ENCODE measurements at regions not wholly inside any gene's neighbourhood (a gene's known extent, or its start where the extent isn't known, plus 50 kb on each side); places are given as distances from the start of the nearest gene placed in this dataset.

DNA sequence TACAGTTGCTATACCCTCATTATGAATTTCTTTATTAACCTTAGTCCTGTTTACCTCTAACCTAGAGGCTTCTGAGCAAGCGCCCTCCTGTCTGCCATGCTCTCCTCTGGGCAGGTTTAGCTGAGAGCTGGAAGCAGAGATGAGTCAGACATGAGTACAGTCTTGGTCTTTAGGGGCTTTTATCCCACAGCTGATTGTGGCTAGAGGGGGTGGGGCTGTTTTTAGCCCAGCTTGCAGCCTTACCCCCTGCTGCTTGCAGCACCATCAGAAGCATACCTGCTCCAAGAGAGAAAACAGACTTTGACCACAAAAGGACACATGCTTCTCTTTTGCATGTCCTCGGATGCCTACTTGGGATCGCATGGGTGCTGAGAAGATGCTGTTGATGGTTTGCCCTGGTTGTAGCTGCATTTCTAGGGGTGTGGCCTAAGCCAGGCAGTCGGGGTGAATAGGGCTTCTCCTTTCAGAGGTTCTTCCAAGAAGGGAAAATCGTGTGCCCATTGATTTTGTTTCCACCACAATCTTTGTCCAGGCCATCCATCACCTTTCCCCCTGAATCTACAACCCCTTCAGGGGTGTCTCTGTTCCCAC lies 115.0 kb upstream of the LGALSL start:
- DNase-seq (ENCODE audit: low read depth), result no peak

DNA sequence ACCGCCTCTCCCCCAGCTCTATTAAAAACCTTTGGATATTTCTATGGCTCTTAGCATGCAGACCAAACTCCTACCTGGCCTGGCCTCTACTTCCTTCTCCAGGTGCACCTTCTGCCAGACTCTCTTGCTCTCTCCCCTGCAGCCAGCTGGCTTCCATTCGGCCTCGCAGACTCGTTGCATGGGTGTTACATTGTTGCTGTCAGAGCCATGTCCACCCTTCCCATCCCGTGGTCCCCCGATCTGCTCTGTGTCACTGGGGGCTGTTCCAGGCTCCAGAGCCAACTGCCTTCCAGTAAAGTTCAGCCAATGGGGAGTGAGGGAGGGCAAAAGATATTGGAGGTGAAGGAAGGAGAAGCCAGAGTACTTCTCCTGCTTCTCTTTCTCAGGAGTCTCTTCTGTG lies 112.5 kb upstream of the LGALSL start:
- DNase-seq (ENCODE audit: low read depth), result no peak

DNA sequence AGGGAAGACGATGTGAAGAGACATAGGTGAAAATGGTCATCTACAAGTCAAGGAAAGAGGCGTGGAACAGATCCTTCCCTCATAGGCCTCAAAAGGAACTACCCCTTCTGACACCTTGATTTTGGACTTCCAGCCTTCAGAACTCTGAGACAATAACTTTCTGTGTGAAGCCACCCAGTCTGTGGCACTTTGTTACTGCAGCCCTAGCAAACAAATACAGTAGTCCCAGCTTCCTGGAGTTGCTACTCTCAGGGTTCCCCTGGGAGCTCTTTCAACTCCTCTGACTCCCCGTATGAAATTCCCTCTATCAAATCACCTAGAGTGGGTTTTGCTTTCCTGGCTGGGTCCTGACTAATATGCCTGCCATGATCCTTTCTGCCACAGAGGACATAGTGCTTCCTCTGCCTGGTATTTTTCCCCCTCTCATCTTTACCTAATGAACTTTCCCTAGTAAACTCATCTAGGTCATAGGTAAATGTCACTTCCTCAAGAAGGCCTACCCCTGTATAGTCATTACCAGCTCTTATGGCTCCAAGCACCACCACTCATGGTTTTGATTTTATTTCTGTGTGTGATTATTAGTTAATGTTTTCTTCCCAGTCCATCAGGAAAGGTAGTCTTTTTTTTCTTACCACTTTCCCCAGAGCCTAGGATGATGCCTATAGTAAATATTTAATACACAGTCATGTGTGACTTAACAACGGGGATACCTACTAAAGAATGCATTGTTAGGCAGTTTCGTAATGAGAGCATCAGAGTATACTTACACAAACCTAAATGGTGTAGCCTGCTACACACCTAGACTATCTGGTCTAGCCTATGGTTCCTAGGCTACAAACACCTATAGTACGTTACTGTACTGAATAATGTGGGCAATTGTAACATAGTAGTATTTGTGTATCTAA lies 111.5 kb upstream of the LGALSL start:
- no peak for DNase-seq (ENCODE audit: low read depth)

DNA sequence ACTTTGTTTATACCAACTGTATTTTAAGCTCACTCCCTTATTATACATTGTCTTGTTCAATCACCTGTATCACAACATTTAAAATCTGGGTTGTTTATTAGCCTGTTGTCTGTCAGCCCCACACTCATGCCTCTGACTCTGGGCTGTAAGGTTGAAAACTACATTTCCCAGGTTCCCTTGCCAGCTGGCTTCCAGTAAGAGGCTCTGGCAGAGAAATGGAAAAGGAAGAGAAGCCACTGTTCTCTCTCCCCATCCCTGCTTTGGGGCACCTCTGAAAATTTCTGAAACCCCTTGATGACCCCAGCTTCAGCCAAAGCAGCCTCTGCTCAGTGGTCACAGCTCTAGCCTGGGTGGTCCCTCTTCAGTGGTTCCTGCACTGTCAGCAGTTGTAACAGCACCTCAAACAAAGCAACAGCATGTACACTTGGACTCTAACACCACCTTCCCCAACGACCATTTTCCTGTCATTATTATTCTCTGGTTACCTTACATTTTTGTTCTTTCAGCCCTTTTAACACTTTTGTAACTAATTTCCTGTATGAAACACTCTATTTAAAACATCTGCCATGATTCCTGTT lies 108.9 kb upstream of the LGALSL start:
- no peak for DNase-seq (ENCODE audit: low read depth)

DNA sequence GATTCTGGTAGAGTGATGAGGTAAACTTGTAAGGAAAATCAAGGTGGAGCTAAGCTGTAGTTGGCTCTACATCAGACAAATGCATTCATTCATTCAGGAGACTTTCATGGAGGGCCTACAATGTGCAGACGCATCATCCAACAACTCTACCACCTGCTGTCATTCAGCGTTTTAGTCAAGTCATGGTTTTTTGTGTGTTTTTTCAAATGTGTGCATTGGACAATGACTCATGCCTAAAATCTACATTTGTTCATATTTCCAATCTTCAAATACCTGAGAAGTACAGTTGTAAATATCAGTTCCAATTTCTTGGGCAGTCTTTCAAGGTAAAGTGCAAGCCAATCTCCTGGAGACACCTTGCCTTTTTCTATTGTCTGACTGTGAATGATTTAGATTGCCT lies 108.0 kb upstream of the LGALSL start:
- no peak for DNase-seq (ENCODE audit: low read depth)

DNA sequence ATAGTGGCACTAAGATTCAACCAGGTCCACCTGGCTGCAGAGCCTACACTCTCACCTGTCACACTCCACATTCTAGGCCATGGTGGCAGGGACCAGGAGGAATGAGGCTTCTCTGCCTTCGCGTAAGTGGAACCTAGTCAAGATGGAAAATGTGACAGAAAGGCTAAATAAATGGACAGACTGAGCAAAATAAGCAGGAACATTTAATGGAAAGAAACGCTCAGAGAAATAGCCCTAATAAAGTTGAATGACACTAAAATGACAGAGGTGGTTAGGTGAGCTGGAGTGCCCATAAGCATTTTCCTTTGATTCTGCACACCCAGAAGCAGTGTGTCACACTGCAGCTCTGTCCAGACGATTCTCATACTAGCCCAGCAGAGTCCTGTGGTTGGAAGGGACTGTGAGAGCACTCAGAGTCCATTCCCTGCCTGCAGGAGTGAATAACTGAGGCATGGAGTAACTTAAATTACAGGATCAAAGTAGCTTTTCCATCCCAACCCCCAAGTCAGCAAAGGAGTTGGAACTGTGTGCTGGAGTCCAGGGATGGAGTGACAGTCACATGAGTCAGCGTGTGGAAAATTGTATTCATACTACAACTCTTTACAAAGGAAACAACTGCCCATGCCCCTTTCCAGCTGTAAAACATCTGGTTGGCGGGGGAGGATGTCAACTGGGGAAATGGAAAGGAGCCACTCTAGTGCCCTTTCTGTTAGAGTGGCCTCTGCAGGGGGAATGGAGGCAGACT lies 105.4 kb upstream of the LGALSL start:
- DNase-seq (ENCODE audit: low read depth), result no peak

DNA sequence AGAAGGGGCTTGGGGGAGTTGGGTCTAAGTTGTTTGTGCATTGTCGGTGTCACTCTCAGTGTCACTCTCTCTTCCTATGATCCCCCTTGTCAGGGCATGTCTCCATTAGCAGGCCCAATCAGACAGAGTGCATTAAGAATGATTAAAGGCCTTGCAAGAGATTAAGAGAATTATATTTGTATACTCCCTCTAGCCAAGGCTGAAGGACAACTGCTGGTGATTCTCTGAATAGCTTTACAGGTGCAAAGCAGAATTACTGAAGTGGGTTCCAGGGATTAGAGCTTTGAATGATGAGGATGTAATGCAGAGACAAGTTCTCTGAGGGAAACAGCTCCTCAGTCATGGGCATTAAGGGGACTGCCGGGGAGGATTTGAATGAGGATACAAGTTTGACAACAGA lies 104.8 kb upstream of the LGALSL start:
- DNase-seq (ENCODE audit: low read depth), result no peak

DNA sequence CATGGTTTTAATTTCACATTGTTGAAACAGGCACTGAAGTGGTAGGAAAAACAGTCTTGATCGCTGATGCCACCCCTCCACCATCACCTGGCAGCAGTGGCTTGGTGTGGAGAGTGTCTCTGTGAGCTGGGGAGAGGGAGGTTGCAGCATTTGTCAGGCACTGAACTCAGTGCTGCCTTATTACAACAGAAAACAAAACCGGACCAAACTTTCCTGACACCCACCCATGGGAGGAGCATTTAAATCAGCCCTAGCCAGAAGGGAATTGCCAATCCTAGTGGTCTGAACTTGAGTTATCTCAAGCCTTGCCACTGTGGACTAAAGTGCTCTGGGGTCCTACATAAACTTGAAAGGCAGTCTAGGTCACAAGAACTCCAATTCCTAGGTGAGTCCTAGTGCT lies 103.0 kb upstream of the LGALSL start:
- DNase-seq (ENCODE audit: low read depth), result no peak

DNA sequence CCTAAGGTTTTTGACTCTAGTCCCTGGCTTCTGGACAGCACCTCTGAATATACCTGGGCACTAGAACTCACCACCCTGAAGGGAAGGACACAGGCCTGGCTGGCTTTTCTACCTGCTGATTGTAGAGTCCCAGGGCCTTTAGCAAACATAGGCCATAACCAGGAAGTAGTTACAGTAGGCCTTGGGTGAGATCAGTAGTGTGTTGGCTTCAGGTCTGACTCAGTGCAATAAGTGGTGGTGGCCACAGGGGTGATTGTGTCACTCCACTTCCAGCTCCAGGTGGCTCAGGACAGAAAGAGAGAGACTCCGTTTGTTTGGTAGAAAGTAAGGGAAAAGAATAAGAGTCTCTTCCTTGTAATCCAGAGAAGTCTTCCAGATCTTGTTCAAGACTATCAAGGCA lies 101.7 kb upstream of the LGALSL start:
- no peak for DNase-seq (ENCODE audit: low read depth)

DNA sequence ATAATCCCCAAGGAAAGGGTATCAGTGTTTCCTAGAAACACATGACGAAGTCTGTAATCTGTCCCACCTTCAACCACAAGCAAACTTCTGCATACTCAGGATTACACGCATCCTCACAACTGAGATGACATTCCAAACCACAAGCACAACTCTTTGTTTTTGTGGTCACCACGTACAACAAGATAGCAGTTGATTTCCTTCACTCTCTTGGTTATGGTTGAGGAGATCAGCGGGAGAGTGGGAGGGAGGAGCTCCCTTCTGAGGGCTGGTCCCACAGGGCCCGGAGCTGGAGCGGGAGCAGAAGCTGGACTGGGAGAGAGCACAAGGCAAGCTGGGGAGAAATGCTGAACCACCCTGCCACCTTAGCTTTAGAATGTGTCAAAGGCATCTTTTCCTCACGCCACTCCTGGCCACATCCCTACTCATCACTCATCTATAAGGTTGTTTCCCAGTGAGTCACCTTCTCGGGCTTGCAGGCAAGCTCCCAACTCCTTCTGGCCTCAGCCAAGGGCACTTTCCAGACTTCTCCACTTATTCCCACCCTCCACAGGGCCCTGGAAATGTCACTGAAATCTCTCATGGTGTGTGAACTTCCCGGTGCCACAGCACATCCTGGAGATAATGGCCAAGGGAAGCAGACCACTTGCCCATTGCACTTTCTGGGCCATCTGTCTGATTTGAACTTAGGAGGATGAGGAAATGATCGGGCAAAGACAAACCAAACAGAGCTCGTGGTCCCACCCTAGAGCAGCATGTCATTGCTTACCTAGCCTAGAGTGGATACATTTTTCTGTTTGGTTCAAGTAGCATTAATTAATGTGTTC lies 98.9 kb upstream of the LGALSL start:
- DNase-seq (ENCODE audit: low read depth), result no peak

DNA sequence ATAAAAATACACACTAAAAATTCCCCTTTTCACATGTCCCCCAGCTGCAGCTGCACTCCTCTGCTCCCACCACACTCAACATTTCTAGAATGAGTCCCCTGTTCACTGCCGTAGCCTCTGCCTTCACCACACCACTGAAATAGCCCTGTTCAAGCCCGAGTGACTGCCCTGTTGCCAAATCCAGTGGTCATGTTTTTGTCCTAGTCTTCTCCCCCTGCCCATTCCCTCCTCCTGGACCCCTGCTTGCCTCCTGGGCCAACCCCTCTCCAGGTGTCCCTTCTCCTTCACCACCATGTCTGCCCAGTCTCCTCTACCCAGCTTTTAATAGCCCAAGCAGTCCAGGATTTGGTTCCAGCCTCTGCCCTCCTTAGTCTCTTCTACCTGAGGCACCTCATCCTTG lies 97.1 kb upstream of the LGALSL start:
- DNase-seq (ENCODE audit: low read depth), result no peak

DNA sequence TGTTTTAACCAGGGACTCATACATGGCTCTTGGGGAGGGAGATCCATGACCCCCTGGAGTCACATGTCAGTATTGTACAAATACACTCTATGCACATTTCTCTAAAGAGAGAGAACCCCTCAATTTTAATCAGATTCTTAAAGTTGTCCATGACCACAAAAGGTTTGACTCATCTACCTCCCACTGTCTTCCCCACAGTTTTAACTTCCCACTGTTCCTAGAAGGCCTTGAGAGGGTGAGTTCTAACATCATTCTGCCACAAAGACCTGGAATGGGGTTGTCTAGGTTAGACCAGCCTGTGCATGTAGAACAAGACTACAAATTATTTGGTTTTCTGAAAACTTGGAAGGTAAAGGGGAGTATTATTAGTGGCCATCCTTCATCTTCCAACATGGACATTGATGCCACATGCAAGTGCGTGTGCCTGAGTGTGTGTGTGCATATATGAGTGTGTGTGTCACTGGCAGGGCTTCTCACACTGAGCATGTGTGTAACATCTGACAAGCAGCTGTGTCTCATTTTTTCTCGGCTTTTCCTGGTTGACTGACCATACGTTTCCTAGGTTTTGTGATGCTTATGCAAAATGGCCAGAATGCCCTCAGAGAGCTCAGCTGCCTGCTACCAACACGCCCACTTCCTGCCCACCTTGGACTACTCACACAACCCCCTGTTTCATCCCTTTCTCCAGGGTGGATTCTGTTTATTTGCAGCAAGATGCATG lies 94.6 kb upstream of the LGALSL start:
- DNase-seq (ENCODE audit: low read depth), result no peak

DNA sequence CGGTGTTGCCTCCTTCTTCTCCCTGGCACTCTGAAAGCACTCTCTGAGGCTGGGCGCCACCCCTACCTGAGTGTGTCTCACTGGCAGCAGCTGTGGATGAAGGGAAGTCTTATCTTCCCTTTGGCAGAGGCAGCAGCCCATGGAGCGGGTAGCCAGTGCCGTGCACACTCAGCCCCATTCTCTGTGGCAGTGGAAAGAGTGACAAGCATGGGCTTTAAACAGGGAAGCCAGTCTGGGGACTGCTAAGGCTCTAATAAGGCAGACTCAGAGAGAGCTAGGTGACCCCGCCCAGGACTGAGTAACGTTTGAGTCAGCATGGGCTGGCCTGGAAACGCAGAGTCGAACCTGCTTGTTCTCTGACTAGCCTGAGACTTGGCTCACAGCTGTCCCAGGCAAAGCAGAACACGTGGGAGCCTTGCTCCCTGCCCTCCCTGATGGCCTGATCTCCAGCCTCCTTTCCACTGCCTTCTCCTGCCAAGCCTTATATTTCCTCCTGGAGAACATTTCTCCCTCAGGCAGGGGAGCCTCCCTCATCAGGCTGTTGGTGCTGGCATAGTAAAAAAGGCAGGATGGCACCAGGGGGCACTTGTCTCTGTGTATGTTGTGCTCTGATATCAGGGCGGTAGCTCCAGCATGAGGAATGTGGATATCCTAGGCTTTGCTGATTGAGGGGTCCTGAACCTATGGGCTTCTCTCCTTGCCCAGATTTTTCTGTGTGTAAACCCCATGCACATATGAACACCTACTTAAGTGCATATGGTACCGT lies 93.9 kb upstream of the LGALSL start:
- DNase-seq (ENCODE audit: low read depth), result peak; percentile 61

DNA sequence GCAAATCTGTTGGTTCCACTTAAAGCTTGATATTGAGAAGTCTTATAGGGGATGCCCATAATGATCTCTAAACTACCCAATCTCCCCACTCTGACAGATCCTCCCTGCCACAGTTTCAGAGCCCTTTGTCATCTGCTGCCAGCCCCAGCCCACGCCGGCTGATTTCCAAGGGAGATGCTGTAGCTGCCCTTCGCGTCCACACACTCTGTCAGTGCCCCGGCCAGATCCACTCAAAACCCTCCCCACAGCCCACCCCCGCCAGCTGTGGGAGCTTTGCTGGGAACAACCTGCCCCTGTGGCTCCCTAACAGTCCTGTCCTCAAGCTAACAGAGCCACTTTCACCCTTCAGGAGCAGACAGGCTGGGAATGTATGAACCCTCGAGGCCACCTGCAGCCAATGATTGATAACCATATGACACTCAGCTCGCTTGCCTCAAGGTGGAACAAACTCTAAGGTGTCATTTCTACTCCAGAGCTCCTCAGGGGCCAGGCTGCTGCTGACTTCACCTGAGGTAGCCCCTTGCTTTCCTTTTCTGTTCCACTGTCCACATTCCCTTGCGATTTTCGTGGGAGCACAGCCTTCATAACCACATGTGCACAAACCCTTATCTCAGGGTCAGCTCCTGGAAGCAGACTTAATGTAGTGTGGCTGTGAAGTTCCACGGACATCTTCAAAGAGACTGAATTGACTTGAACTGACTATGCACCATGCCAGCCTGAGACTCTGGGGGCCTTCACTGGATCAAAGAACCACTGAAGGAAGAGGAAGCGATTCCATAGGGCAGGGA lies 92.6 kb upstream of the LGALSL start:
- no peak for DNase-seq (ENCODE audit: low read depth)

DNA sequence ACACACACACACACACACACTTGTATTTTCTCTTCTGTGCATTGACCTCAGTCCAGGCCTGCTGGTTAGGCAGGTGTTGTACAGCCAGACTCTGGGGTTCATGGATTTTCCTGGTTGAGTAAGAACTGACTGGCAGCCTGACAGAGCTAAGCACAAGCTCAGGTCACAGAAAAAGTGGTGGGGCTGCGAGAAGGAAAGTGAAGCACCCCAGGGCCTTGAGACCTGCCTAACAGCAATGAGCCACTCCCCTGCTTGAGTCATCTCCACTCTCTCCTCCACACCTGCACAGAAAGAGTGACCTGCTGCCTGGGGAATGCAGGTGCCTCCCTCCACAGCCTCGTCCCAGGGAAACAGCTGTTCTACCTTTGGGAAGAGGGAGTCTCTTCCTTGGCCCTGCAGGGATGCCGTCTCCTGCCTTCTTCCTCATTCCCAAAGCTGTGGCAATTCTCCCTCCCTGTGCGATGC lies 91.4 kb upstream of the LGALSL start:
- DNase-seq (ENCODE audit: low read depth), result no peak

DNA sequence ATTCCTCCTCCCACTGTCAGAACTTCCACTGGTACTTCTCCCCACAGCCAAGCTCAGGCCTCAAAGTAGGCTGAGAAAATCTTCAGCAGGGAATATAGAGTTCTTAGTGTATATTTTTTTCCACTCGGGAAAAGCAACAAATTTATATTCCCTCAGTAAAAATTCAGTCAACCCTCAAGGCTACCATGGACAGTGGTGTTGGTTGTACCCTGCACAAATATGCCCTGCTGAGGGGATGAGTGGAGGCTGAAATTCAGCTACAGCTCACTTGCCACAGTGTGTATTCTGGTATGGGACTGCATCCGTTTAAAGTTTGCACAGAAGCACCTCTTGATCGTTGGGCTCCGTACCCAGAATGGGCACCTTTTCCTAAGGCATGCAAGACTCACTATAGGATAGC lies 90.8 kb upstream of the LGALSL start:
- DNase-seq (ENCODE audit: low read depth), result no peak

DNA sequence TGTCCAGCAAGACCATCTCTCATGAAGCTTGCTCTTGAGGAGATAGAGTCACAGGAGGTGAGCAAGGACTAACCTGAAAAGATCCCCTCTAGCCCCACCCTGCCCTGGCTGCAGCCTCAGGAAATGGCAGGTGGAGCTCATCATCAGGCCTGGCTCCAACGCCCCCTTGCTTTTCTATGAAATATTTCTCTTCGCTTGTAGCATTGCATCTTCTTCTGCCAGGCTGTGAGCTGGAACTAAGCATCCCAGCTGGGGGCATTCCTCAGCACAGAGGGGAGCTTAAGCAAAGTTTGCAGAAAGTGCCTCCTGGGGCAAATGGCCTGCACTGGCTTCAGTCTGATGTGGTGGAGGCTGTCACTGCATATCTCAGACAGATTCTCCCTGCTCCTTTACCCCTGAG lies 90.1 kb upstream of the LGALSL start:
- no peak for DNase-seq (ENCODE audit: low read depth)

DNA sequence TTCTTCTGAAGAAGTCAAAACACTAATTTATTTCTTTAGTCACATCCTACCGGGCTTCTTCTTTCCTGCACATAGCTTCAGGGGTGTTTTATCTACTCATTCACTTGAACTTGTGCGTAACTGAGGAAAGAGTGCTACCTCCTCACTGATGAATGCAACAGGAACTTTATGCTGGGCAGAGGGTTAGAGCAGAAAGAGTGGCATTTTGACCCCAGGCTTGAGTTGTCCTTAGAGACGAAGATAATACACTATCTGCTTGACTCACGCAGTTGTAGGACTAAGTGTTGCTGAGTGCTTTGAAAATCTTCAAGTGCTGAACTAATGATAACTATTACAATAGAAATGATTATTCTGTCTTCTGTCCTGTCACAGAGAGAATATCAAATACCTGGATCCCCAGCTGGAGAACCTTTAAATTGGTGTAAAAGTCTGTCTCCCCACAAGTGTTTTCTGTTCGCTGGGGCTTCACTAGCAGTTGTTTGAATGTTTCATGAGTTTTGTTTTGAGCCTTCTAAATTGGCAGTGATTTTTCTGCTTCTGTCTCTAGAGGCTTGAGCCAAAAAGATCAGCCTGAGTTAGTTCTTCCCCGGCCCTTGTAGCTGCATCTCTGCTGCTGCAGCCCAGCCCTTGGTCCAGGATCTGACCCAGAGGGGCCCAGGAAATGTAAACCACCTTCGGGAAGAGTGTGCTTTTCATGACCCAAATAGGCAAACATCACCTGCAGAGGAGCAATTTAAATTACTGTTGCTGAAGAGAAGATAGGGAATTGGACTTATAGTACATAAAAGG lies 86.3 kb upstream of the LGALSL start:
- no peak for DNase-seq (ENCODE audit: low read depth)

DNA sequence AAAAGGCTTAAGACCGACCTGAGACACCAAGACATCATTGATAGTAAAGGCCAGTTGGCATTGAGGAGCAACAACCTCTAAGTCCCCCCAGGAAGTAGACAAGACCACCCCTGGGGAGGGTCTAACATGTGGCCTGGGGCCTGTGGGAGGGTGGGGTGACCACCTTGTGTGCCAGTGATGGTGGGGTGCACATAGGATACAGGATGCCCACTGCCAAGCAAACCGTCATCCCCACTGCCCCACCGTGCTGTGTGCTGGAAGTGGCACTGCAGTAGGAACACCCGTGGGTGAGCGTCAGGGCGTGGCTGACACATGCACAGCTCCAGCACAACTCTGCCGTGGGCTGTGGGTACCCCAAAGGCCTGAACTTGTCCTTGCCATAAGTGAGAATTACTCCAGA lies 84.3 kb upstream of the LGALSL start:
- no peak for DNase-seq (ENCODE audit: low read depth)

All from activated T-cell treated with anti-CD3 and anti-CD28 coated beads for 24 hours (primary cell).